Ishikawa (cell line): ENCODE measurements at regions not wholly inside any gene's neighbourhood (a gene's known extent, or its start where the extent isn't known, plus 50 kb on each side); places are given as distances from the start of the nearest gene placed in this dataset.

Experiments
- CEBPB ChIP-seq: IDR thresholded peaks from 2 replicates; pipeline ENCODE4 v1.6.1; 2012
- CREB1 ChIP-seq: IDR thresholded peaks from 2 replicates; pipeline ENCODE4 v1.6.1; 2012; ENCODE audit warnings: low read depth
- EGR1 ChIP-seq: IDR thresholded peaks from 2 replicates; pipeline ENCODE4 v1.6.1; 2012
- EP300 ChIP-seq: IDR thresholded peaks from 2 replicates; pipeline ENCODE4 v1.6.1; 2012; ENCODE audit warnings: borderline replicate concordance
- FOXM1 ChIP-seq: IDR thresholded peaks from 2 replicates; pipeline ENCODE4 v1.6.1; 2012; ENCODE audit warnings: low read depth, borderline replicate concordance
- MAX ChIP-seq: IDR thresholded peaks from 2 replicates; pipeline ENCODE4 v1.6.1; 2012
- NFIC ChIP-seq: IDR thresholded peaks from 2 replicates; pipeline ENCODE4 v1.6.1; 2012
- RAD21 ChIP-seq: IDR thresholded peaks from 2 replicates; pipeline ENCODE4 v1.6.1; 2012; ENCODE audit warnings: low read depth
- REST ChIP-seq: IDR thresholded peaks from 2 replicates; pipeline ENCODE4 v1.6.1; 2012; ENCODE audit warnings: low read depth, mild to moderate bottlenecking
- TAF1 ChIP-seq: IDR thresholded peaks from 2 replicates; pipeline ENCODE4 v1.6.1; 2012; ENCODE audit warnings: low read depth, mild to moderate bottlenecking
- TCF12 ChIP-seq: IDR thresholded peaks from 2 replicates; pipeline ENCODE4 v1.6.1; 2012; ENCODE audit warnings: low read depth
- TEAD4 ChIP-seq: IDR thresholded peaks from 2 replicates; pipeline ENCODE4 v1.6.1; 2012
- USF1 ChIP-seq: IDR thresholded peaks from 2 replicates; pipeline ENCODE4 v1.6.1; 2012
- YY1 ChIP-seq: IDR thresholded peaks from 2 replicates; pipeline ENCODE4 v1.6.1; 2012; ENCODE audit warnings: low read depth
- ZBTB7A ChIP-seq: IDR thresholded peaks from 2 replicates; pipeline ENCODE4 v1.6.1; 2012; ENCODE audit warnings: low read depth

- TF ChIP-seq NFIC (no peak), TAF1 (no peak), CEBPB (no peak), USF1 (no peak), YY1 (no peak), FOXM1 (no peak), REST (no peak), ZBTB7A (no peak), EGR1 (no peak), TEAD4 (no peak), CREB1 (no peak)
These were observed 414.1 kb downstream of the ACTL7B start for GRCh38 chr9:108441726-108442125.

GRCh38 chr9:108441251-108441650 lies 414.5 kb downstream of the ACTL7B start:
- TF ChIP-seq CREB1 (no peak), CEBPB (no peak), TAF1 (no peak), YY1 (no peak), TEAD4 (no peak), EP300 (no peak), MAX (no peak), EGR1 (no peak), USF1 (no peak), FOXM1 (no peak), REST (no peak), TCF12 (no peak), ZBTB7A (no peak), NFIC (no peak)

GRCh38 chr9:108439947-108440346 lies 415.8 kb downstream of the ACTL7B start:
- TF ChIP-seq TAF1 (no peak), RAD21 (no peak), CREB1 (no peak), TEAD4 (no peak), NFIC (no peak), EP300 (no peak), USF1 (no peak)

GRCh38 chr9:108437656-108438055 lies 418.1 kb downstream of the ACTL7B start:
- TF ChIP-seq TEAD4, result no peak
- TF ChIP-seq TAF1, result no peak
- no peak for TF ChIP-seq RAD21
- no peak for TF ChIP-seq REST
- TF ChIP-seq EGR1, result no peak
- no peak for TF ChIP-seq NFIC
- TF ChIP-seq TCF12, result no peak
- no peak for TF ChIP-seq FOXM1
- no peak for TF ChIP-seq CREB1

- TF ChIP-seq NFIC (no peak), EGR1 (no peak), EP300 (no peak), FOXM1 (no peak)
These were observed 419.3 kb downstream of the ACTL7B start for GRCh38 chr9:108436448-108436847.
